Amniotic stem cell (primary cell): ENCODE measurements at regions not wholly inside any gene's neighbourhood (a gene's known extent, or its start where the extent isn't known, plus 50 kb on each side); places are given as distances from the start of the nearest gene placed in this dataset.

Experiments
- DNase-seq: peaks from one replicate; lab custom pipeline; 2025; lab: John Stamatoyannopoulos, UW

DNA sequence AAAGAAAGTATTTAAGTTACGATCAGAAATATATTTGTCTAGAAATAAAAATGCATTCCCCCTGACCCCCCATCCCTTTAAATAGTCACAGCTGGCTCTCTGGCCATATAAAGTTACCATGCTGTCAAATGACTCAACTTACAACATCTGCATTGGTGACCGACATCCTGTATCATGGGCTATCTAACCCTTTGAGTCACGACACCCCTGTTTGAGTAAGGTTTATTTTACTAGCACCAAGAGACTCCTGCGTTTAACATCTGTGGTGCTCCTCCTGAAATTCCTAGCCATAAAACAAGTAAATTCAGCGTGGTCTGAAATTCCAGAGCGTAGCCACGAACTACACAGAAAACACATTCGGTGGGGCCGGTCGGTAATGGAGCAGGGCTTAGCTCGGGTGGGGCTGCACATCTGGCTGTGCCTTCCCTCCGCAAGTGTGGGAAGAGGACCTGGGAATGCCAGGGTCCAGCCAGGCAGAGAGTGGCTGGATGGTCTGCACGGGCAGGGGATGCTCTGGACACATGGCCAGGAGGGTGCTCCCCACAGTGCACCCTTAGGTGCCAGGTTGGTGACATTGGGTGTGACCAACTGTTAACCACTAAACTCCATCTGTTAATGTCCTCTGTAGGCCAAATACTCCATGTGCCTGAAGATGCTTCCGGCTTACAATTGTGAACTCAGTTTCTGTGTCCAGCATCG lies 53.0 kb upstream of the CLDN14 start:
- no peak for DNase-seq

DNA sequence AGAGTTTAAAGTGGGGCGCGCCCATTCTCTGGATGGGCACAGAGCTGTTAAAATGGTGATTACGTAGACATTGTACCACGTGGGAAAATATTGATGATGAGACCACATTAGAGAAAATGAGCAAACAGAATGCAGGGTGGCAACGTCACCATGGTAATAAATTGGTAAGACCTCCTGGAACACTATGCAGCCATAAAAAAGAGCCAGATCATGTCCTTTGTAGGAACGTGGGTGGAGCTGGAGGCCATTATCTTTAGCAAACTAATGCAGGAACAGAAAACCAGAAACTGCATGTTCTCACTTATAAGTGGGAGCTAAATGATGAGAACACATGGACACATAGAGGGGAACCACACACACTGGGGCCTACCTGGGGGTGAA lies 53.5 kb upstream of the CLDN14 start:
- no peak for DNase-seq

DNA sequence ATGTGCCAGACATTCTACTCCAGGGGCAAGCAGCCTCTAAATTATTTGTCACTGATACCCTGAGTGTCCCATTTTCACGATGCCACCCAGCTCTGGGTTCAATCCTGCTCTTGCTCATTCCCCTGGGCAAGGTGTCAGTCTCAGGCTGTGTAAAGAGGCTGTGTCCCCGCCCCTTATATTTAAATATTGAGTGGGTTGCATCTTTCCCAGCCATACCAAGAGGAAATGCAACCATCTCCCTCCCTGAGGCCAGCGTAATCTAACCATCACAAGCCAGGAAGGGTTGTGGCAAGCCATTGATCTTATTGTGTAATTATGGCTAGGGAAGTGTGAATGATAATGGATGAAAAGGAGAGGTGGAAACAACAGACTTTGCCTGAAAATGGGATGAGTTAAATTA lies 54.7 kb upstream of the CLDN14 start:
- no peak for DNase-seq

DNA sequence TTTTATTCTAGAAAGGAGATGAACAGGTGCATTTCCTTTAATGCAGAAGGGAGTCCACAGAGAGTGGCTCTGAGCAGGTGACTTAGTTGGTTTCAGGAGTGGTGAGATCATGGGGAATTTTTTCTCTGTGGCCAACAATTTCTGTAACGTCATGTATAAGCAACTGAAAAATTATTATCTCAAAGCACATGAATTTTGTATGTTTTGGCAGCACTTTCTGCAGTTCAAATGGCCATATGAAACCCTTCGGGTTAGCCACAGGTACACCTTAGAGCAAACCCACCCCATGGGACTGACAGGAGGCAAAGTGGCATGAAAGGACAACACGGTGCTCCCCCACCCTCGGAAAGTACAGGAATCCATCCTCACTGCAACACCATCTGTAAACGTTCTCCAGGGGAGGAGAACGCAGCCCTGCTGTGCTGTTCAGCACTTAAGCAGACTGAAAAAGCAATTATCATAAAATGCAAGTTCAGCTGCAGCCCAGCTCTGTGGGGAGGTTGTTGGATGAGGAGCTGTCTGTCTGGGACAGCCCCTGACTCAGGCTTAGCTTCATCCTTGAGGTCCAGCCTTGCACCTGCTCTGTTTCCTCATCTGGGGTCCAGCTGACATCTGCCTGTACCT lies 55.8 kb upstream of the CLDN14 start:
- DNase-seq = no peak

DNA sequence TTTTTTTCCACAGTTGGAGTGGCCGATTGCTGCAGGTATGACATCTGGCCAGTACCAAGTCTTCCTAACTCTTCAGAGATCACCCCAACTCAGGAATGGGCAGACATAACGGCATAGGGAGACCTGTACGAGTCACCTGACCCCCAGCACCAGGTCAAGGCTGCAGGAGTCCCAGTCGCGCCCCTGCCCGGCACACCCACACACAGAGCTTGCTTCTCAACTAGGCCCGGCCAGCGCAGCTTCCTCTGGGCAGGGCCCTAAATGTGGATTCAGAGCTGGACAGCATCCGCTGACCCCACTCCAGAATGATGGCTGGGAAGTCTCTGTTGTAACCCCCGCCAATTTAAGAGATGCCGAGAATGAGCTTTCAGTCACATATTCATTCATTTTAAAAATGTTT lies 58.8 kb upstream of the CLDN14 start:
- DNase-seq = no peak

DNA sequence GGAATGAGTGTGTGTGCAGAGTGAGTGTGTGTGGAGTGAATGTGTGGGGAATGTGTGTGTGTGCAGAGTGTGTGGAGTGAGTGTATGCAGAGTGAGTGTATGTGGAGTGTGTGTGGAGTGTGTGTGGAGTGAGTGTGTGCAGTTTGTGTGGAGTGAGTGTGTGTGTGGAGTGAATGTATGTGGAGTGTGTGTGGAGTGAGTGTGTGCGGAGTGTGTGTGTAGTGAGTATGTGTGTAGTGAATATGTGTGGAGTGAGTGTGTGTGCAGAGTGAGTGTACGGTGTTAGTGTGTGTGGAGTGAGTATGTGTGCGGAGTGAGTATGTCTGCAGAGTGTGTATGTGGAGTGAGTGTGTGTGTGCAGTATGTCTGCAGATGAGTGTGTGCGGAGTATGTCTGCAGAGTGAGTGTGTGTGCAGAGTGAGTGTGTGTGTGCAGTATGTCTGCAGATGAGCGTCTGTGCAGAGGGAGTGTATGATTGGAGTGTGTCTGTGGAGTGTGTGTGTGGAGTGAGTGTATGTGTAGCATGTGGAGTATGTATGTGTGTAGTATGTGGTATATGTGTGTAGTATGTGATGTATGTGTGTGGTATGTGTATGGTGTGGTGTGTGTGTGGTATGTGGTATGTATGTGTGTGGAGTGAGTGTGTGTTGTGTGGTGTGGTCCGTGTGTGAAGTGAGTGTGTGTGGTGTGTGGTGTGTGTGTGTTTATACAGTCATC lies 59.7 kb upstream of the CLDN14 start:
- DNase-seq = no peak

DNA sequence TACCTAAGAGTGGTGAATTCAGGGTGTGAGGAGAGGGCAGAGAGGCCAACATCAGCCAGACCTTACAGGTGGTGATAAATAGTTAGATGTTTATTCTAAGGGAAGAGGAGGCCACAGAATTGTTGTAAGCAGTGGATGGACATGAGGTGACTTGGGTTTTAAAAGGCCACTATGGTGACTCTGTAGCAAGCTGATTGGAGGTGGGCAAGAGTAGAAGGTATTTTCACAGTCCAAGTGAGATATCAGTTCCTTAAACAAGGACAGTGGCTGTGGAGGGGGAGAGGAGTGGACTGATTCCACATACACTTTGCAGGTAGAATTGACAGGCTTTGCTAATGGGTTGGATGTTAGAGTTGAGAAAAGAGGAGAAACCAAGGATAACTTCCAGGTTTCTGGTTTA lies 60.8 kb upstream of the CLDN14 start:
- no peak for DNase-seq

DNA sequence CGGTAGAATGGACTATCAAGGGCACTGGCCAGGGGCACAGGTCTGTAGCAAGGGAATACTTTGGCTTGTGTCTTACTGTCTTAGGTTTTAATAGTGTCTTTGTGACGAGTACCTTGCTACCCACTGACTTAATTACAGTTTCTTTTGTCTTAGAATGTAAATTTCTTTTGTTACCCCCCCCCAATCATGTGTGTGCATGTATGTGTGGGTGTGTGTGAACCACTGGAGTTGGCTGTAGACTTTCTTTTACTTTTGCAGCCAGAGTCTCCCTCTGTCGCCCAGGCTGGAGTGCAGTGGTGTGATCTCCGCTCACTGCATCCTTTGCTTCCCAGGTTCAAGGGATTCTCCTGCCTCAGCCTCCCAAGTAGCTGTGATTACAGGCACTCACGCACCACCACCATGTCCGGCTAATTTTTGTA lies 61.8 kb upstream of the CLDN14 start:
- no peak for DNase-seq

DNA sequence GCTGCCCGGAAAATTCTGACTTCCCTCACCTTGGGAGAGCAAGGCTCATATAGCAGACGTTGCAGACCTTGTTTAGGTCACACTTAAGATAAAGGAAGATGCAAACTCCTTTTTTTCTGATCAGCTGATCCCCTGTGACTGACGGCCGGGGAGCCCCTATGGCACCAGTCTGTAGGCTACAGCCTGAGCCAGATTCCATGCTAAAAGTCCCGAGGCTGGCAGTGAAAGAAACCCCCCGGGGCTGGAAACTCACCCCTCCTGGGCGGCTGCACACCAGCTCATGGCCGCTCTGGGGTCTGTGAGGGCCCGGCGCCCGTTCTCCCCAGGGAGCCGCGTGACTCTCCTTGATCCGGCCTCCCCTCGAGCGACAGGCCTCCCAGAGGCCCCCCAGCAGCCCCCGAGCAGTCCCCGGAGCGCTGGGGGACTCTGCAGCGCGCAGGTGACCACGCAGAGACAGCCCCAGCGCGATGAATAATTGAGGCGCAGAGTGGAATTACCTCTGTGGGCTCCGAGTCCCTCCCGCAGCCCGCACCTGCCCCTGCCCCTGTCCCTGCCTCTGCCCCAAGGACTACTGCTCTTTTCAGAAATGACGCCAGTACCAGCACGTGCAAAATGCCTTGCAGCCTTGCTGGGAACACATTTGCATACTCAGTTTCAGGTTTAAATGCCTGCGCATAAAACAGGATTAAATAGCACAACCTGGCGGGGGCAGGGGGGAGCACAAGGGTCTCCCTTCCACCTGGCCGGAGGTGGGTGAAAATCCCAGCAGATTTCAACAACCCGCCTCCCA lies 62.6 kb upstream of the CLDN14 start:
- no peak for DNase-seq

DNA sequence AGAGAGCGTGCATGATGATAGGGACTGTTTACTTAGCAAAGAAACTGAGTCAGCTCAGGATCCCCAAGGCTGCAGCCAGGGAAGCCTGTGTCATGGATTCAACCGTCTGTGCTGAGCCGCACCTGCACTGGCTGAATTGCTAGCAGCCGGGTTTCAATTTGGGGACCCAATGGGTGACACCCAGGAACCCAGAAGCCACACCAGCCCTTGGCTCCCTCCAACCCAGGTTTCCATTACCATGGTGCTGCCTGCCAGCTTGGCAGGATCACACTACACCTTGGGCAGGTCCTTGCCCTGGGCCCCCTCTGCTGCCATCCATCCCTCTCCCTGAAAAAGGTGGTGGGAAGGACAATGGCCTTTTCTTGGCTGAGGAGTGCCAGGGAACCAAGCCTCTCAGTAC lies 64.0 kb upstream of the CLDN14 start:
- no peak for DNase-seq

DNA sequence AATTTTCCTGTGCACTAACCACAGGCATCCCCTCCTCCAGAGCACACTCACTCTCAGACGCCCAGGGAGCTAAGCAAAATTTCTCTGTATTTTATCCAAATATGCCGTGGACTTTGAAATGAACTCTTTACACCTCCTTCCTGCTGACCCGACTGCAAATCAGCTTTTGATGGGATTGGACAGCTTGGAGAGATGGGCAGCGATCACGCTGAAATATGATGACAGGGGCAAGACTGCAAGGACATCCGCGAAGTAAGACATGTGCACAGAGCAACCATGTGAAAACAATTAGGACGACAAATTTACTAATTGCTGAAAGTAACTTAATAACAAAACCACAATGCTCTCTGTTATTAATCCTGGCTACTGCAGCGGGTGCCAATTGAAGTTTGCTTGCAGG lies 64.6 kb upstream of the CLDN14 start:
- DNase-seq = no peak

DNA sequence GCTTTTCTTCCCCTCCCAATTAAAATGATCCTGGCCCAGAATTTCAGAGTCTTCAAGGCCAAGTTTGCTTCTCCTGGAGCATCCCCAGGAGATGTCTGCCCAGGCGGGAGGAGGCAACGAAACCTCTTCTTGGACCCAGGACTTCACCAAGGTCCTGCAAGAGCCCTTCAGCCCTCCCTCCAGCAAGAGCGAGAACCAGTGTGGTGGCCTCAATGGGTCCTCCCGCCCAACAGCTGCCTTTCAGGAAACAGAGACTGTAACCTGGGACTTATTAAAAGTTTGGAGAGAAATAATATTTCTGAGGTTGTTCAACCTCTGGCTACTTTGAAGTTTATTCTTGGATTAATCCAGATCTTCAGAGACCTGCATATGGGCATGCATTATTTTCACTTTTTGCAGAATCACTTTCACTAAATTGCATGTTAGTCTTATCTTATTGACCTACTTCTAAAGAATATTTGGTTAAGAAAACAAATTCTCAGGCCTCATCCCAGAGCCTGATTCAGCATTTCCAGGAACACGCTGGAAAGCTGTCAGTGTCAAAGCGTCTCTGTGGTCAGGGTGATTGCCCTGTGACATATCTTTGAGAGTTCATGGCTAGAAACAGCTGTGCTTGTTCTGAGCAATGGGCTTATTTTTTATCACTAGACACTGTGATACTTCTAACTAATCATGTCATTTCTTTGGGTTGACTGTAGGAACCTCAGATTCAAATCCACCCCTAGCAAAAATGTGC lies 66.0 kb upstream of the CLDN14 start:
- DNase-seq = no peak

DNA sequence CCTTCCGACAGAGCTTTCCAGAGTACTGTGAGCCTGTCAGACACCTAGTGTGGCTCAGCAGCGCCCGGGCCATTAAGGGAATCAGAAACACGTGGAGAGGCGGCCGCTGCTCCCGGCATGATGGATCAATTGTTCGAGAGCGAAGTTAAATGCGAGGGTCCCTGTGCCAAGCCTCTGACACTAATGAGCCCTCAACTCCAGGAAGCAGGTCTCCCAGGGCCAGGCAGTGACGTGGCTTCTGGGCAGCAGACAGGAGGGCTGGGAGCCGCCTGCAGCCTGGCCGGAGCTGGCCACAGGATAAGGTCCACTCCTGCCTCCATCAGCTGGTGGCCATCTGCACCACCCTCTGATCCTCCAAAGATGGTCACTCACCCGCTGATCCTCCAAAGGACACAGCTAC lies 67.5 kb upstream of the CLDN14 start:
- no peak for DNase-seq

DNA sequence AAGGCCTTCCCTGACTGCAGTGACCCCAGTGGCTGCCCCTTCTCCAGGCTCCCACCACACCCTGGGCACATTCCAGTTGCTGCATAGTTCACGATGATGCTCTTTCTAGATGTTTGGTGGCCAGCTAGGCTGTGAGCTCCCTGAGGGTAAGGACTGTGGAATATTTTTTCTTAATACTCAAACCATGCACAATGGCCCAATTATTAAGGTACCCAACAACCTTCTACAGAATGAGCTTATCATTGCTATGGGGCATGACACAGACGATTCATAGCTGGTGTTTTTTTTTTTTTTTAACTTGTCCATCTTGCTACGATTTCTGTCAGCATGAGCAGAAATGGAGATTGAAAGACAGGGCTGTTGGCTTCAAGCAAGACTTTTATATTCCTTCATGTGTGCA lies 68.9 kb upstream of the CLDN14 start:
- no peak for DNase-seq

DNA sequence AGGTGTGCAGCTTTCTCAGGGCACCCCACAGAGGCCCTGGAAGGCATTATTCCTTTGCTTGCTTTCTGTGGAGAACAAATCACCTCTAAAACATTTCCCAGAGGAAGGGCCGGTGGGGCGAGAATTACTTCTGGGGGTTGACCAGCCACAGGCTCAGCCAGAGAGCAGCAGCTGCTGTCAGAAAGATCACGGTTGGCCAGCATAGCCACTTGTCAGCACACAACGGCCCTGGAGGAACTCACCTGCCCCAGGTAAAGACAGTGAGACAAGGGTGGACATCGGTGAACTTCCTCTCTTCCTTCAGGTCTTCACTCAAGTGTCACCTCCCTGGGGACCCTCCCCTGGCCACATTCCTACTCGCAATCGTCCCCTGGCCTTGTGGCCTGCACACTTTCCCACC lies 69.5 kb upstream of the CLDN14 start:
- DNase-seq = no peak

DNA sequence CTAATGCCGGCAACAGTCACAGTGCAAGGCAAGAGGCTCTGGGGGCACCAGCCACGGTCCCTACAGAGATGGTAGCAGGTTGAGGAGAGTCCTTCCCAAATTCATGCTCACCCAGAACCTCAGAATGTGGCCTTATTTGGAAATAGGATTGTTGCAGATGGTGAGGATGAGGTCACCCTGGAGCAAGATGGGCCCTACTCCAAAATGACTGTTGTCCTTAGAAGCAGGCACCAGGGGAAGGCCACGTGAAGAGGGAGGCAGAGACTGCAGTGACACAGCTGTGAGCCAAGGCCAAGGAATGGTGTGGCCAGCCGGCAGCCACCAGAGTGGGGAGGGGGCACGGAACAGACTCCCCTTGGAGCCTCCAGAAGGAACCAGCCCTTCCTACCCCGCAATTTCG lies 70.8 kb upstream of the CLDN14 start:
- DNase-seq = no peak

DNA sequence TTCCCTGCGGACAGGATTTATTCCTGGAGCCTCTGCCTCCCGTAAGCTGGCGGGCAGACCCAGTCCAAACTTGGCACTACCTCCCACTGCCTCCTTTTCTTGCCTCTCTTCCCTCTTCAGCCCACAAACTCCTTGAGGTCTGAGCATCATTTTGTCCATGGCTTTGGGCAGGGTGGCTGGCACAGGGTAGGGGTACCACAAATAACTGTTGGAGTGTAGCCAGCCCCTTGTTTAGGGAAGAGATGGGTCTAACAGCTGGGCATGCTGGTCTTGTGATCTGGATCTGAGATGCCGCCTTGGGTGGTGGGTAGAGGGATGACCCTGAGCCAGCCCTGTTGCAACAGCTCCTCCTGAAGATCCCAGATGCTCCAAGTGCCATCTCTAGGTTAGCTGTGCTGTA lies 71.4 kb upstream of the CLDN14 start:
- DNase-seq = no peak

DNA sequence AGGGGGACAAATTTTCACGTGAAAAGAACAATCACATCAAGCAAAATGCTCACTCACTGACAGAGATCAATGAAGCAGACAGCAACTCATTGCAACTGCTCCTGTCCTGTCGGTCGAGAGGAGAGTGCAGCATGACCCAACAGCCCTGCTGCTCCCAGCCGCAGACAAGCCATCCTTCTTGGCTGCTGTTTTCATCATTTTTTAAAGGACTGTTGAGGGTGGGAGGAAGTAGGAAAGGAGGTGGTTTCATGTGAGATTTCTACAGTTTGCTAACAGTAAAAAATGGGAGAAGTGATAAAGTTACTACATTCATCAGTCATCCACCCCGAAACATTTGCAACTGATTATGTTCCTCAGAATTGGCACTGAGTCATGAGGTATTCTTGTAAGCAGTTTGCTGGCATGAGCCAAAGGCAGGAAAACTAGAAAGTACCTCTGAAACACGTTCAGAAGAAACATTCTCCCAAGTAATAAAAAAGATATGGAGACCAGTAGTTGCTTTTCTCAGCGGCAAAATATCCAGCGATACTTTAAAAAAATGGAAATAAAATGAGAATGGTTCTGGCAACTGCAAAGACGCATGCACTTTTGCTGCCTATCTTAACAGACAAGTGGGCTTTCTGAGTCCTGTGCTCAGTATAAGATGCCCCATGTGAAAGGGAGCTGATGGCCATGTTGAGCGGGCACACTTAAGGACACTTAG lies 72.0 kb upstream of the CLDN14 start:
- DNase-seq = peak; percentile 54

DNA sequence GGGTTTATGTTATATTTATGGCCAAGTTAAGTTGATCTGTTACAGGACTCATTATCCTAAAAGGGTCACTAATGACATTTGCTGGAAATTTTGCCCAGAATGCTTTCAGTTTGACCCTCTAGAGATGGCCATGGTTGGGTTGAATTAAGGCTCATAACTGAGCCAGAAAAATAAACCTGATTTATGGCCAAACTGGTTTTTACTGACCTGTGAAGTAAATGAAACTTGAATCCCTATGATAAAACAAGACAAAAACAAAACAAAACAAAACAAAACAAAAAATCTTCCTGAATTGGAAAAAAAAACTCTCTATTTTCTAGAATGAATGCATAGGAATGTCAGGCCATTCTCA lies 72.5 kb upstream of the CLDN14 start:
- DNase-seq = no peak

DNA sequence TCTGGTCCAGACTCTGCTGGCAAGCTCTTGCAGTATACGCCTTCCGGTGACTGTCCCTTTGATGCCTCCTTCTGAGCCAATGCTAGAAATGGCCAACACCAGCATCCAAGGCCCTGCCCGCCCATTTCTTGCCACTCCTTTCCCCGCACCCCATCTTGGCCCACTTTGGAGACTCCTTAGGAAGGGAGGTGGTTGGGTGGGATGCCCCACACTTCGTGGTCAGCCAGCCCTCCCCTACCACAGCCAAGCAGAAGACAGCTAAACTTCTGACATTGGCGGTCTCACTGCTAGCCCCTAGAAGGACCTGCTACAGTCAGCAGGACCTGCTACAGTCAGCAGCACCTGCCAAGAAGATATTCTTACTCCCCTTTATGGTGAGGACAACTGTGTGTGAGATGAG lies 73.5 kb upstream of the CLDN14 start:
- no peak for DNase-seq

DNA sequence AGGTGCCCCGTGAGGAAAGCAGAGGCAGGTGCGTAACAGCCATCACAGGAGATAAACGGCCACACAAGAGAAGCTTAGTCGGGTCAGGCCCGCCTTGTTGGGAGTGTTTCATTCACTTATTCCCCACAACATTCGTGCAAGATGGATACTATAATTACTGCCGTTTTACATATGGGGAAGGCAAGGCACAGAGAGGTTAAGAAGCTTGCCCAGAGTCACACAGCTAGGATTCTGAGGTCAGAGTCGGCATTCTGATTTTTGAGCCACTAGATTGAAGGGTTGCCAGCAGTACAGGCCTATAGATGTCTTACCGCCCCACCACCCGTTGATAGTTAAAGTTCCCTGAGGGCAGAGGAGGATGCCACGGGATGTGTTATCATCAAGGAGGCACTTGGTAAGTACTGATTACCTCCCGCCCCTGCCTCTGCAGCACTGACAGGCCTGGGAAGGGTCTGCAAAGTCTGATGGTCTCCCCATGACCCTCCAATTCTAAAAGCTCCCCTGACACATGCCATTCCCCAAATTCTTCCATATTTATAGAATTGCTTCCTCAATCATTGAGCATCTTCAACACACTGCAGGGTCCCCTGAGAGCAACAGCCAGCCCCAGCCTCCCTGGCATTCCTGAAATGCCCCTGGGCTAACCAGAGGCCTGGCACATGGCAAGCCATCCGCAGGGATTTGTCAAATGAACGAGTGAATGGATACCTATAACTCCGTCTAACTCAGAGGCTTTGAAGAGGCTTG lies 74.7 kb upstream of the CLDN14 start:
- no peak for DNase-seq
